GM21390 (cell line): ENCODE measurements at regions not wholly inside any gene's neighbourhood (a gene's known extent, or its start where the extent isn't known, plus 50 kb on each side); places are given as distances from the start of the nearest gene placed in this dataset.
A peak's percentile ranks its signal among the peaks of the same experiment; 100 is the strongest.

ENCODE experiments used
- ATAC-seq: cut with Tn5 transposase; IDR thresholded peaks from one replicate; pipeline ENCODE4 v1.9.1; 2021; ENCODE audit not compliant: unreplicated experiment

- no peak for ATAC-seq
Measured at GRCh38 chr15:94177112-94177511, 54.2 kb upstream of the MCTP2 start.

- ATAC-seq: no peak
Measured at GRCh38 chr15:94175420-94175819, 55.9 kb upstream of the MCTP2 start.

- peak; percentile 91 for ATAC-seq
Measured at GRCh38 chr15:94174399-94174802, 57.0 kb upstream of the MCTP2 start.

- ATAC-seq: no peak
Measured at GRCh38 chr15:94168250-94168649, 63.1 kb upstream of the MCTP2 start.

- no peak for ATAC-seq
Measured at GRCh38 chr15:94164971-94165370, 66.4 kb upstream of the MCTP2 start.

GRCh38 chr15:94164202-94164807 is 67.1 kb upstream of the MCTP2 start:
- no peak for ATAC-seq

GRCh38 chr15:94162939-94163338 is 68.4 kb upstream of the MCTP2 start:
- ATAC-seq: no peak

GRCh38 chr15:94154255-94154654 is 77.1 kb upstream of the MCTP2 start:
- no peak for ATAC-seq

- ATAC-seq: no peak
Measured at GRCh38 chr15:94145046-94145445, 86.3 kb upstream of the MCTP2 start.

- ATAC-seq: no peak
Measured at GRCh38 chr15:94141802-94142201, 89.6 kb upstream of the MCTP2 start.

- no peak for ATAC-seq
Measured at GRCh38 chr15:94135486-94136147, 95.7 kb upstream of the MCTP2 start.

- no peak for ATAC-seq
Measured at GRCh38 chr15:94131875-94132274, 99.5 kb upstream of the MCTP2 start.

GRCh38 chr15:94130504-94130903 is 100.9 kb upstream of the MCTP2 start:
- no peak for ATAC-seq

- ATAC-seq: no peak
Measured at GRCh38 chr15:94127006-94127405, 104.4 kb upstream of the MCTP2 start.

GRCh38 chr15:94125698-94126097 is 105.7 kb upstream of the MCTP2 start:
- ATAC-seq: no peak

- ATAC-seq: no peak
Measured at GRCh38 chr15:94125156-94125555, 106.2 kb upstream of the MCTP2 start.

- no peak for ATAC-seq
Measured at GRCh38 chr15:94122516-94122915, 108.8 kb upstream of the MCTP2 start.

GRCh38 chr15:94119923-94120775 is 111.2 kb upstream of the MCTP2 start:
- peak; percentile 100 for ATAC-seq

- no peak for ATAC-seq
Measured at GRCh38 chr15:94119298-94119811, 112.0 kb upstream of the MCTP2 start.

GRCh38 chr15:94110476-94111130 is 120.8 kb upstream of the MCTP2 start:
- ATAC-seq: no peak

GRCh38 chr15:94107652-94108051 is 123.7 kb upstream of the MCTP2 start:
- no peak for ATAC-seq
